ENCODE measurements at regions not wholly inside any gene's neighbourhood (a gene's known extent, or its start where the extent isn't known, plus 50 kb on each side); places are given as distances from the start of the nearest gene placed in this dataset.

- TF ChIP-seq EZH2 (IDR thresholded peaks at IDR 0.05; ENCODE audit: low read depth, unreplicated experiment) = no peak
- no peak for TF ChIP-seq ZNF331 (CRISPR knock-in tag; IDR thresholded peaks at IDR 0.05; ENCODE audit: low read depth)
- TF ChIP-seq ZNF114 (CRISPR knock-in tag; IDR thresholded peaks at IDR 0.05) = no peak
- no peak for TF ChIP-seq NANOG (IDR thresholded peaks at IDR 0.05; ENCODE audit: borderline replicate concordance)
- no peak for TF ChIP-seq POLR2AphosphoS5 (IDR thresholded peaks at IDR 0.05; ENCODE audit: low read depth)
- TF ChIP-seq ZNF462 (CRISPR knock-in tag; IDR thresholded peaks at IDR 0.05) = no peak
Observed at GRCh38 chr9:84170521-84171141, 169.9 kb downstream of the SLC28A3 start (continued).

GRCh38 chr9:84173961-84174360, 166.6 kb downstream of the SLC28A3 start:
- no peaks in the 10 kb centered on the region for H3K36me3 Mint-ChIP-seq (ENCODE audit: low read depth)
- Histone ChIP-seq H3K9me2 (ENCODE audit: insufficient read depth) (no peaks in the 10 kb centered on the region), H3K27ac (ENCODE audit: low read depth) (no peak overlapping the region), H3K36me3 (ENCODE audit: insufficient read depth) (no peaks in the 10 kb centered on the region), H4K20me1 (replicated peaks; ENCODE audit: insufficient read depth) (no peaks in the 10 kb centered on the region), H2AFZ (no peak overlapping the region), H3K27me3 (ENCODE audit: insufficient read depth) (no peaks in the 10 kb centered on the region), H3K4me1 (ENCODE audit: insufficient read depth) (no peaks in the 10 kb centered on the region), H3K4me2 (no peak overlapping the region), H3F3A (replicated peaks; ENCODE audit: low read depth) (no peaks in the 10 kb centered on the region), H3K4me3 (no peak overlapping the region), H3K79me2 (replicated peaks; ENCODE audit: insufficient read depth) (no peaks in the 10 kb centered on the region)
- no peaks in the 10 kb centered on the region for H3K27me3 Mint-ChIP-seq (ENCODE audit: insufficient read depth, low read depth, poor library complexity)
- TF ChIP-seq ZNF331 (CRISPR knock-in tag; IDR thresholded peaks at IDR 0.05; ENCODE audit: low read depth) (no peak), CTCF (conservative IDR thresholded peaks at IDR 0.05; ENCODE audit: low read depth in 2 of 2) (no peak), ZNF462 (CRISPR knock-in tag; IDR thresholded peaks at IDR 0.05) (no peak)
- no peak overlapping the region for H3K4me3 Mint-ChIP-seq
- no peaks in the 10 kb centered on the region for H3K9me3 Mint-ChIP-seq
- peaks cover 5% of the 10 kb centered on the region for H3K4me1 Mint-ChIP-seq
- H3K27ac Mint-ChIP-seq = no peak overlapping the region
- no peak for ATAC-seq
- DNase-seq (ENCODE audit: low spot score) = no peak

Data from GM23338 (cell line).